Smooth muscle cell (in vitro differentiated cells): ENCODE measurements at regions not wholly inside any gene's neighbourhood (a gene's known extent, or its start where the extent isn't known, plus 50 kb on each side); places are given as distances from the start of the nearest gene placed in this dataset.
A peak's percentile ranks its signal among the peaks of the same experiment; 100 is the strongest.

Experiments used
- DNase-seq: peaks from one replicate; lab custom pipeline; 2025; ENCODE audit not compliant: unreplicated experiment; lab: John Stamatoyannopoulos, UW
- H2AFZ ChIP-seq: fragments of 200-600 bp; sonication (generic); 2 replicates; pipeline ENCODE4 v1.6.0; 2016; ENCODE audit warnings: antibody characterized with exemption, low read depth, mild to moderate bottlenecking
- H3F3A ChIP-seq: fragments of 200-600 bp; sonication (generic); 2 replicates; pipeline ENCODE4 v1.6.0; 2017; ENCODE audit warnings: antibody characterized with exemption, low read depth
- H3K27ac ChIP-seq: fragments of 200-600 bp; sonication (generic); 2 replicates; pipeline ENCODE4 v1.5.1; 2016; ENCODE audit warnings: low read depth, mild to moderate bottlenecking
- H3K27me3 ChIP-seq: fragments of 200-600 bp; sonication (generic); 2 replicates; pipeline ENCODE4 v1.6.1; 2016; ENCODE audit warnings: low read depth, mild to moderate bottlenecking
- H3K36me3 ChIP-seq: fragments of 200-600 bp; sonication (generic); 2 replicates; pipeline ENCODE4 v1.5.1; 2016; ENCODE audit warnings: low read depth
- H3K4me1 ChIP-seq: fragments of 200-600 bp; sonication (generic); 2 replicates; pipeline ENCODE4 v1.5.1; 2016; ENCODE audit warnings: low read depth
- H3K4me2 ChIP-seq: fragments of 200-600 bp; sonication (generic); 2 replicates; pipeline ENCODE4 v1.6.0; 2016; ENCODE audit warnings: mild to moderate bottlenecking
- H3K4me3 ChIP-seq: fragments of 200-600 bp; sonication (generic); 2 replicates; pipeline ENCODE4 v1.5.1; 2016; ENCODE audit warnings: mild to moderate bottlenecking
- H3K79me2 ChIP-seq: fragments of 200-600 bp; sonication (generic); 2 replicates; pipeline ENCODE4 v1.6.0; 2016; ENCODE audit warnings: low read depth, mild to moderate bottlenecking
- H3K9ac ChIP-seq: fragments of 200-600 bp; sonication (generic); 2 replicates; pipeline ENCODE4 v1.6.0; 2016; ENCODE audit warnings: low read depth
- H3K9me3 ChIP-seq: fragments of 200-600 bp; sonication (generic); replicated peaks from 2 replicates; pipeline ENCODE4 v1.5.1; 2016; ENCODE audit warnings: low read depth
- H4K20me1 ChIP-seq: fragments of 200-600 bp; sonication (generic); 2 replicates; pipeline ENCODE4 v1.6.0; 2016; ENCODE audit warnings: low read depth
- WGBS: methylation state at CpG from one replicate; pipeline ENCODE4 v1.1.7; 2016; ENCODE audit warnings: low lambda C conversion rate; 5-methylcytosine and 5-hydroxymethylcytosine counted together
- TF ChIP-seq, protein P1 (sequence below): fragments of 200-600 bp; sonication (generic); IDR thresholded peaks from 2 replicates; pipeline ENCODE4 v1.5.1; 2017; ENCODE audit warnings: borderline replicate concordance, mild to moderate bottlenecking, antibody characterized with exemption; ENCODE audit not compliant: insufficient read depth, poor library complexity, severe bottlenecking

DNA sequence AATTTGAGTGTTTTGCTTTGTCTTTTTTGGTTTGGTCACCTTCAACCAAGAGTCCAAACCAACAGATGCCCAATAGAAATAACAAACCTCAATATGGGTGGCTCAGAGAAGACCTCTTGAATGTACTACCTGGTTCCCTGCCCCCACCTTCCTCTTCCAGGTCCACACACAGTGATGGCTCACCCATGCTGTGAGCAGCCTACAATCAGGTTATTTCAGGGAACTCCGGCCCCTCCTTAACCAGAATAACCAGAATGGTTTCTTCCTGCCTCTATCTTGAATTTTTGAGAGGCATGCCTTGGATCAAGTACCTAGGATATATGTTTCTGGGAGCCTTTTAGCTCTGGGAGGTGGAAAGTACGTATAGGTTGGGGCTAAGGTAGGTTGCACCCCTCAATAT, 327.1 kb upstream of the PRDM1 start:
- no peaks in the 10 kb centered on the region for H4K20me1 ChIP-seq
- H3F3A ChIP-seq, result peaks cover 16% of the 10 kb centered on the region
- H3K36me3 ChIP-seq, result no peaks in the 10 kb centered on the region
- H3K79me2 ChIP-seq, result no peaks in the 10 kb centered on the region
- H3K9ac ChIP-seq, result peak overlapping the region; percentile 34
- no peak overlapping the region for H3K4me3 ChIP-seq
- WGBS, result 83% methylated on average over 2 of the region's 2 CpGs
- no peak overlapping the region for H2AFZ ChIP-seq
- no peaks in the 10 kb centered on the region for H3K27me3 ChIP-seq
- no peak for DNase-seq
- peaks cover 18% of the 10 kb centered on the region for H3K4me1 ChIP-seq
- peak overlapping the region; percentile 94 for H3K27ac ChIP-seq
- peak overlapping the region; percentile 62 for H3K4me2 ChIP-seq
- H3K9me3 ChIP-seq, result no peaks in the 10 kb centered on the region
- TF ChIP-seq, protein P1, sequence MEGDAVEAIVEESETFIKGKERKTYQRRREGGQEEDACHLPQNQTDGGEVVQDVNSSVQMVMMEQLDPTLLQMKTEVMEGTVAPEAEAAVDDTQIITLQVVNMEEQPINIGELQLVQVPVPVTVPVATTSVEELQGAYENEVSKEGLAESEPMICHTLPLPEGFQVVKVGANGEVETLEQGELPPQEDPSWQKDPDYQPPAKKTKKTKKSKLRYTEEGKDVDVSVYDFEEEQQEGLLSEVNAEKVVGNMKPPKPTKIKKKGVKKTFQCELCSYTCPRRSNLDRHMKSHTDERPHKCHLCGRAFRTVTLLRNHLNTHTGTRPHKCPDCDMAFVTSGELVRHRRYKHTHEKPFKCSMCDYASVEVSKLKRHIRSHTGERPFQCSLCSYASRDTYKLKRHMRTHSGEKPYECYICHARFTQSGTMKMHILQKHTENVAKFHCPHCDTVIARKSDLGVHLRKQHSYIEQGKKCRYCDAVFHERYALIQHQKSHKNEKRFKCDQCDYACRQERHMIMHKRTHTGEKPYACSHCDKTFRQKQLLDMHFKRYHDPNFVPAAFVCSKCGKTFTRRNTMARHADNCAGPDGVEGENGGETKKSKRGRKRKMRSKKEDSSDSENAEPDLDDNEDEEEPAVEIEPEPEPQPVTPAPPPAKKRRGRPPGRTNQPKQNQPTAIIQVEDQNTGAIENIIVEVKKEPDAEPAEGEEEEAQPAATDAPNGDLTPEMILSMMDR, result no peak

DNA sequence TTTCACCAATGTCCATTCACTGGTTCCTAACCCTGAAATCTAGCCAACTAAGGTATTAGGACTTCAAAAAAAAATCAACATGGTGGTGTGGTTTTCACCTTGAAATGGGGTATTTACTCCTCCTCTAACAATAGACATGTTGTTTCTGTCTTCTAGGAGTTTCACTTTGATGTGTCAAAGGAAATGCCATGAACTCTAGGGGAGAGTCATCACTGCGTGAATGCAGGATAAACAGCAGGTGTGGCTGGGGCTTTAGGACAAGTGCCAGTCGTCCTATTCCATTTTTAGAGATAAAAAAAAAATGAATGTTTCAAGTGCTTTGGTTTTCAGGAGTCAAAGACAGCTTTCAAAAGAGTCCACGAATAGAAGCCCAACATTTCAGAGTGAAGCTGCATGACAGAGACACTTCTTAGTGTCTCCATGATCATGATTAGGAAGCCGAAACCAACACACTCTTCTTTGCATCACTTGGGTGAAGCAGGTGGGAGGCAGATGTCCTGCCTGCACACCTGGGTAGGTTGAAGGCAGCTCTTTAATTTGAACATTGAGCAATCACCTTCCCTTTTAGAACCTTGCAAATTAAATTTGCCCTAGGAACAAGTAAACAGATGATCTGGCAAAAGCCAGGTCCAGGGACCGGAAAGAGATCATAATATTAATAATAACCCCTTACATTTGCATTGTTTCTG, 328.5 kb upstream of the PRDM1 start:
- no peaks in the 10 kb centered on the region for H3K9me3 ChIP-seq
- H3K79me2 ChIP-seq, result no peaks in the 10 kb centered on the region
- no peaks in the 10 kb centered on the region for H4K20me1 ChIP-seq
- H2AFZ ChIP-seq, result no peak overlapping the region
- H3K36me3 ChIP-seq, result no peaks in the 10 kb centered on the region
- H3K4me3 ChIP-seq, result no peak overlapping the region
- H3K27me3 ChIP-seq, result no peaks in the 10 kb centered on the region
- no peak overlapping the region for H3K27ac ChIP-seq
- no peak overlapping the region for H3K4me2 ChIP-seq
- 83% methylated on average over 5 of the region's 5 CpGs for WGBS
- H3K4me1 ChIP-seq, result peaks cover 29% of the 10 kb centered on the region
- no peak overlapping the region for H3K9ac ChIP-seq
- TF ChIP-seq, protein P1, result no peak
- peaks cover 16% of the 10 kb centered on the region for H3F3A ChIP-seq
- DNase-seq, result no peak

DNA sequence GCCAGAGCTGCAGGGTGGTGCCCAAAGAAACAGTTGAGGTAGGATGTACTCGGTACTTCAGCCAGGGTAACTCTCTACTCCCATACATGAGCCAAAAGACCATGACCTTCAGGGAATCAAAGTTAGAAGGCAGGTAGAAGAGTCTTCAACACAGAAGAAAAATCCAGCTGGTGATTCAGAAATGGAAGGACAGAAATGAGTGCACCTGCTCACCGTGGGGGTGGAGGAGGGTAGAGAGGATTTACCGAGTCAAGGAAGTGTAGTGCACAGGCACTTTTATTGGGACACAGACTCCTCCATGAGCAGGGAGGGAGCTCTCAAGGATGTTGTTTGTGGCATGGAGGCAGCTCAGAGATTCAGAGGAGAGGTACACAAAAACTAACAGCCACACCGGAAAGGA, 330.3 kb upstream of the PRDM1 start:
- Histone ChIP-seq H3K4me1 (peaks cover 27% of the 10 kb centered on the region), H3K79me2 (no peaks in the 10 kb centered on the region), H3K9me3 (no peaks in the 10 kb centered on the region), H3F3A (peaks cover 16% of the 10 kb centered on the region), H3K9ac (no peak overlapping the region), H3K27me3 (no peaks in the 10 kb centered on the region), H4K20me1 (no peaks in the 10 kb centered on the region), H3K4me2 (no peak overlapping the region), H3K4me3 (no peak overlapping the region), H3K36me3 (no peaks in the 10 kb centered on the region), H3K27ac (no peak overlapping the region), H2AFZ (no peak overlapping the region)
- WGBS, result 91% methylated on average over 4 of the region's 4 CpGs
- TF ChIP-seq, protein P1, result no peak
- no peak for DNase-seq

DNA sequence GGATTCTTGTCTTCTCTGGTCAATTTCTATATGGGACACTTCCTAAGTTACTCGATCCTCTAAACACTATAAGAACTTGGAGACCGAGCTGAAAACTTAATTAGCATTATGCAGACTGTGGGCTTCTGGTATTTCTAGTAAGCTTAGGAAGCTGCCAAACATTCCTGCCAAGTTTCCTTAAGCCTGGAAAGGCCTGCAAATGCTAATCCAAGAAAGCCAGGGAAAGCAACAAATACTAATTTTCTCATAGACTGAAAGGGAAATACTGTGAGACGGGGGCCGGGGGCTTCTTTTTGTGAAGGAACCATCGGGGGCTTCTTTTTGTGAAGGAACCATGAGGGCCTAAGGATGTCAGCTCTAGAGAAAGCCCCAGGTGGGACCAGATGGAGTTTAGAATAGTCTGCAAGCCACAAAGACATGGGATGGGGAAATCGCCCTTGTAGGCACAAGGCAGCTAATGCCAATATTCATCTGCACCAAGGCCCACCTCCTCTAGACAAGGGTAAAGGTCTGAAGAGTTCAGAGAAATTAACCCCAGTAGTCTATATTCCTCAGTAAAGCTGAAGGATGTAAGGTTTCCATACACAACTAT, 332.4 kb upstream of the PRDM1 start:
- H3K36me3 ChIP-seq, result no peaks in the 10 kb centered on the region
- H3K9me3 ChIP-seq, result no peaks in the 10 kb centered on the region
- TF ChIP-seq, protein P1, result no peak
- peak overlapping the region; percentile 63 for H3K4me2 ChIP-seq
- no peaks in the 10 kb centered on the region for H3K79me2 ChIP-seq
- no peak for DNase-seq
- no peaks in the 10 kb centered on the region for H3F3A ChIP-seq
- H3K27ac ChIP-seq, result peak overlapping the region; percentile 57
- H3K4me1 ChIP-seq, result peaks cover 10% of the 10 kb centered on the region
- 27% methylated on average over 6 of the region's 6 CpGs for WGBS
- no peaks in the 10 kb centered on the region for H4K20me1 ChIP-seq
- no peak overlapping the region for H3K4me3 ChIP-seq
- H3K27me3 ChIP-seq, result no peaks in the 10 kb centered on the region
- H3K9ac ChIP-seq, result no peak overlapping the region
- no peak overlapping the region for H2AFZ ChIP-seq
